Loucy (cell line): ENCODE measurements at regions not wholly inside any gene's neighbourhood (a gene's known extent, or its start where the extent isn't known, plus 50 kb on each side); places are given as distances from the start of the nearest gene placed in this dataset.

Experiments used
- H2AFZ ChIP-seq: fragments of 200-600 bp; sonication (generic); 2 replicates; pipeline ENCODE4 v1.6.0; 2016; ENCODE audit warnings: antibody characterized with exemption, mild to moderate bottlenecking, low read length, moderate library complexity
- H3F3A ChIP-seq: fragments of 200-600 bp; 2 replicates; pipeline ENCODE4 v1.6.0; 2016; ENCODE audit warnings: antibody characterized with exemption, low read depth, mild to moderate bottlenecking
- H3K27me3 ChIP-seq: fragments of 200-600 bp; sonication (generic); 2 replicates; pipeline ENCODE4 v1.6.1; 2014; ENCODE audit warnings: low read length, mild to moderate bottlenecking; ENCODE audit not compliant: insufficient read depth, poor library complexity, severe bottlenecking
- H3K36me3 ChIP-seq: fragments of 200-600 bp; sonication (generic); 2 replicates; pipeline ENCODE4 v1.6.1; 2016; ENCODE audit warnings: low read length; ENCODE audit not compliant: insufficient read depth
- H3K4me1 ChIP-seq: fragments of 200-600 bp; sonication (generic); 2 replicates; pipeline ENCODE4 v1.5.1; 2014; ENCODE audit warnings: low read length, mild to moderate bottlenecking; ENCODE audit not compliant: insufficient read depth, poor library complexity, severe bottlenecking
- H3K4me2 ChIP-seq: fragments of 200-600 bp; sonication (generic); 2 replicates; pipeline ENCODE4 v1.6.0; 2014; ENCODE audit warnings: antibody characterized with exemption, low read length, low read depth, mild to moderate bottlenecking; ENCODE audit not compliant: poor library complexity, severe bottlenecking
- H3K4me3 ChIP-seq: fragments of 200-600 bp; sonication (generic); 2 replicates; pipeline ENCODE4 v1.5.1; 2014; ENCODE audit warnings: low read length, mild to moderate bottlenecking, mixed read lengths; ENCODE audit not compliant: poor library complexity, severe bottlenecking
- H3K79me2 ChIP-seq: fragments of 200-600 bp; sonication (generic); 2 replicates; pipeline ENCODE4 v1.6.1; 2014; ENCODE audit warnings: low read length; ENCODE audit not compliant: insufficient read depth
- H3K9ac ChIP-seq: fragments of 200-600 bp; sonication (generic); 2 replicates; pipeline ENCODE4 v1.6.0; 2014; ENCODE audit warnings: mild to moderate bottlenecking, low read depth, low read length, moderate library complexity; ENCODE audit not compliant: poor library complexity, severe bottlenecking
- H3K9me2 ChIP-seq: fragments of 200-600 bp; sonication (generic); replicated peaks from 2 replicates; pipeline ENCODE4 v1.6.1; 2016; ENCODE audit warnings: low read depth, low read length, mixed read lengths
- H3K9me3 ChIP-seq: fragments of 200-600 bp; sonication (generic); 2 replicates; pipeline ENCODE4 v1.6.1; 2014; ENCODE audit warnings: mild to moderate bottlenecking, antibody characterized with exemption, low read length, low read depth; ENCODE audit not compliant: insufficient read depth
- H4K20me1 ChIP-seq: fragments of 200-600 bp; sonication (generic); 2 replicates; pipeline ENCODE4 v1.6.0; 2014; ENCODE audit warnings: antibody characterized with exemption, low read length, mild to moderate bottlenecking; ENCODE audit not compliant: insufficient read depth, poor library complexity, severe bottlenecking
- CTCF ChIP-seq: fragments of 200-600 bp; sonication (generic); conservative IDR thresholded peaks from 2 replicates; pipeline ENCODE4 v1.5.1; 2014; ENCODE audit warnings: mild to moderate bottlenecking, antibody characterized with exemption, low read length
- EZH2phosphoT487 ChIP-seq: fragments of 200-600 bp; IDR thresholded peaks from 2 replicates; pipeline ENCODE4 v1.6.1; 2018; ENCODE audit warnings: antibody characterized with exemption, mild to moderate bottlenecking, moderate library complexity, borderline replicate concordance

- TF ChIP-seq CTCF: no peak
- no peak for TF ChIP-seq EZH2phosphoT487
- Histone ChIP-seq H3K9ac (no peak overlapping the region), H3K79me2 (no peaks in the 10 kb centered on the region), H3K9me3 (no peaks in the 10 kb centered on the region), H3K4me2 (no peak overlapping the region), H3F3A (no peaks in the 10 kb centered on the region), H4K20me1 (no peaks in the 10 kb centered on the region), H3K27me3 (no peaks in the 10 kb centered on the region), H2AFZ (no peak overlapping the region), H3K4me1 (no peaks in the 10 kb centered on the region), H3K4me3 (no peak overlapping the region), H3K36me3 (no peaks in the 10 kb centered on the region), H3K9me2 (no peaks in the 10 kb centered on the region; the same call in 1 of the 2 replicates)
Observed at GRCh38 chr7:93830141-93830925, 60.2 kb downstream of the TFPI2 start.

- Histone ChIP-seq H3K9me3 (no peaks in the 10 kb centered on the region), H4K20me1 (no peaks in the 10 kb centered on the region), H3K36me3 (no peaks in the 10 kb centered on the region), H2AFZ (no peak overlapping the region), H3K9ac (no peak overlapping the region), H3K27me3 (no peaks in the 10 kb centered on the region), H3F3A (no peaks in the 10 kb centered on the region), H3K4me2 (no peak overlapping the region), H3K9me2 (no peaks in the 10 kb centered on the region; the same call in 1 of the 2 replicates), H3K4me3 (no peak overlapping the region), H3K79me2 (no peaks in the 10 kb centered on the region), H3K4me1 (no peaks in the 10 kb centered on the region)
- TF ChIP-seq EZH2phosphoT487: no peak
- TF ChIP-seq CTCF: no peak
Observed at GRCh38 chr7:93828260-93828659, 62.3 kb downstream of the TFPI2 start.

DNA sequence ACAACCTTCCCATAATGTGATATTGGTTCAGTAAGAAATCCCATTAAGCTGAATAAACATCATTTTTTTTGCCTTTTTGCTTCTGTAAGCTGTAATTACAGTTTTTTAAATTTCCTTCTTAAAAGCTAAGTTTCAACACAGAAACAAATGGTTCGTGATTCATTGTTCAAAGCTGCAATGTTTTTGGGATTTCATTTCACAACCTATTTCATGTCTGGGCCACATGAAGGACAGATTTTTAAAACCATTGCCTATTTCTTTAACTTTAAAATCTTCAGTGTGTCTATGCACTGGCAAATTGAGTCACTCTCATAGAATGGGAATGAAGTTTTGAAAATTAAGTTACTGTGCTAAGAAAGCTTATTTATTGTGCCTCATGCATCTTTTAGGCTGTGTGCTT is 66.9 kb downstream of the TFPI2 start:
- Histone ChIP-seq H3K36me3 (no peaks in the 10 kb centered on the region), H3K9me3 (no peaks in the 10 kb centered on the region), H2AFZ (no peak overlapping the region), H3K4me3 (no peak overlapping the region), H3F3A (no peaks in the 10 kb centered on the region), H3K79me2 (no peaks in the 10 kb centered on the region), H3K9me2 (no peaks in the 10 kb centered on the region), H3K27me3 (no peaks in the 10 kb centered on the region), H4K20me1 (no peaks in the 10 kb centered on the region), H3K4me1 (no peaks in the 10 kb centered on the region), H3K4me2 (no peak overlapping the region), H3K9ac (no peak overlapping the region)
- no peak for TF ChIP-seq EZH2phosphoT487
- no peak for TF ChIP-seq CTCF
